ENCODE measurements at regions not wholly inside any gene's neighbourhood (a gene's known extent, or its start where the extent isn't known, plus 50 kb on each side); places are given as distances from the start of the nearest gene placed in this dataset.

- no peak for TF ChIP-seq CTCF (IDR thresholded peaks at IDR 0.05; ENCODE audit: low read depth, low read length)
- no peak for DNase-seq (ENCODE audit: low read depth, low spot score)
- H3K27me3 ChIP-seq (ENCODE audit: control insufficient read depth, insufficient read depth, low read length), result no peaks in the 10 kb centered on the region
- H3K9me3 ChIP-seq (ENCODE audit: control insufficient read depth, insufficient read depth, low read length), result no peaks in the 10 kb centered on the region
- ChIA-PET CTCF (interaction anchor here (0.7 kb wide), 1 partner anchor 52 kb away, joined by 3 read pairs; no protein-coding TSS in a partner anchor), POLR2A (no interaction called here)
- no peak overlapping the region for H3K27ac ChIP-seq (ENCODE audit: low read depth, low read length)
- no peak overlapping the region for H3K4me3 ChIP-seq (ENCODE audit: low read depth, low read length)
Observed at GRCh38 chrX:68999356-68999755, 165.9 kb downstream of the PJA1 start.

- H3K4me3 ChIP-seq (ENCODE audit: low read depth, low read length), result no peak overlapping the region
- H3K27me3 ChIP-seq (ENCODE audit: control insufficient read depth, insufficient read depth, low read length), result no peaks in the 10 kb centered on the region
- H3K27ac ChIP-seq (ENCODE audit: low read depth, low read length), result no peak overlapping the region
- TF ChIP-seq CTCF (IDR thresholded peaks at IDR 0.05; ENCODE audit: low read depth, low read length), result no peak
- DNase-seq (ENCODE audit: low read depth, low spot score), result no peak
- POLR2A ChIA-PET, result no interaction called here
- CTCF ChIA-PET, result interaction anchor here (0.7 kb wide), 1 partner anchor 52 kb away, joined by 3 read pairs; no protein-coding TSS in a partner anchor
- no peaks in the 10 kb centered on the region for H3K9me3 ChIP-seq (ENCODE audit: control insufficient read depth, insufficient read depth, low read length)
Observed at GRCh38 chrX:68998716-68999115, 166.5 kb downstream of the PJA1 start.

GRCh38 chrX:68997911-68998310 lies 167.3 kb downstream of the PJA1 start:
- no peaks in the 10 kb centered on the region for H3K27me3 ChIP-seq (ENCODE audit: control insufficient read depth, insufficient read depth, low read length)
- no peak for TF ChIP-seq CTCF (IDR thresholded peaks at IDR 0.05; ENCODE audit: low read depth, low read length)
- H3K4me3 ChIP-seq (ENCODE audit: low read depth, low read length), result no peak overlapping the region
- ChIA-PET POLR2A (interaction anchor here (0.7 to 1.0 kb wide), 2 partner anchors 113 to 169 kb away, joined by 3 read pairs; partner anchors contain the start of gene EFNB1), CTCF (no interaction called here)
- H3K9me3 ChIP-seq (ENCODE audit: control insufficient read depth, insufficient read depth, low read length), result no peaks in the 10 kb centered on the region
- H3K27ac ChIP-seq (ENCODE audit: low read depth, low read length), result peak overlapping the region; percentile 11
- DNase-seq (ENCODE audit: low read depth, low spot score), result peak; percentile 51

- H3K4me3 ChIP-seq (ENCODE audit: low read depth, low read length), result no peak overlapping the region
- no peaks in the 10 kb centered on the region for H3K9me3 ChIP-seq (ENCODE audit: control insufficient read depth, insufficient read depth, low read length)
- peak overlapping the region; percentile 11 for H3K27ac ChIP-seq (ENCODE audit: low read depth, low read length)
- ChIA-PET CTCF (no interaction called here), POLR2A (interaction anchor here (0.7 to 1.0 kb wide), 2 partner anchors 113 to 169 kb away, joined by 3 read pairs; partner anchors contain the start of gene EFNB1)
- no peaks in the 10 kb centered on the region for H3K27me3 ChIP-seq (ENCODE audit: control insufficient read depth, insufficient read depth, low read length)
- DNase-seq (ENCODE audit: low read depth, low spot score), result no peak
- TF ChIP-seq CTCF (IDR thresholded peaks at IDR 0.05; ENCODE audit: low read depth, low read length), result no peak
Observed at GRCh38 chrX:68997511-68997910, 167.7 kb downstream of the PJA1 start.

- Histone ChIP-seq H3K27ac (ENCODE audit: low read depth, low read length) (peak overlapping the region; percentile 57), H3K4me3 (ENCODE audit: low read depth, low read length) (no peak overlapping the region), H3K9me3 (ENCODE audit: control insufficient read depth, insufficient read depth, low read length) (no peaks in the 10 kb centered on the region), H3K27me3 (ENCODE audit: control insufficient read depth, insufficient read depth, low read length) (no peaks in the 10 kb centered on the region)
- TF ChIP-seq CTCF (IDR thresholded peaks at IDR 0.05; ENCODE audit: low read depth, low read length), result no peak
- peak; percentile 48 for DNase-seq (ENCODE audit: low read depth, low spot score)
- POLR2A ChIA-PET, result no interaction called here
- CTCF ChIA-PET, result no interaction called here
Observed at GRCh38 chrX:68995780-68996551, 167.1 kb downstream of the EFNB1 start.
